HG02943 (cell line): ENCODE measurements at regions not wholly inside any gene's neighbourhood (a gene's known extent, or its start where the extent isn't known, plus 50 kb on each side); places are given as distances from the start of the nearest gene placed in this dataset.
"Not testable (repeated sequence)": the region's sequence is repeated elsewhere in the genome, so short reads cannot be mapped to it uniquely, and the experiment has no call there.

ENCODE experiments used
- ATAC-seq: cut with Tn5 transposase; IDR thresholded peaks from one replicate; pipeline ENCODE4 v1.9.1; 2021; ENCODE audit warnings: mild to moderate bottlenecking, low read depth, moderate library complexity; ENCODE audit not compliant: unreplicated experiment

- ATAC-seq: no peak
Measured at GRCh38 chr15:38796589-38796988, 232.0 kb upstream of the RASGRP1 start.

DNA sequence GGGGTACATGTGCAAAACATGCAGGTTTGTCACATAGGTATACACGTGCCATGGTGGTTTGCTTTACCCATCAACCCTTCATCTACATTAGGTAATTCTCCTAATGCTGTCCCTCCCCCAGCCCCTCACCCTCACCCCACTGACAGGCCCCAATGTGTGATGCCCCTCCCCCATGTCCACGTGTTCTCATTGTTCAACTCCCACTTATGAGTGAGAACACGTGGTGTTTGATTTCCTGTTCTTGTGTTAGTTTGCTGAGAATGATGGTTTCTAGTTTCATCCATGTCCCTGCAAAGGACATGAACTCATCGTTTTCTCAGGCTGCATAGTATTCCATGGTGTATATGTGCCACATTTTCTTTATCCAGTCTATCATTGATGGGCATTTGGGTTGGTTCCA is 232.9 kb upstream of the RASGRP1 start:
- not testable (repeated sequence) for ATAC-seq

DNA sequence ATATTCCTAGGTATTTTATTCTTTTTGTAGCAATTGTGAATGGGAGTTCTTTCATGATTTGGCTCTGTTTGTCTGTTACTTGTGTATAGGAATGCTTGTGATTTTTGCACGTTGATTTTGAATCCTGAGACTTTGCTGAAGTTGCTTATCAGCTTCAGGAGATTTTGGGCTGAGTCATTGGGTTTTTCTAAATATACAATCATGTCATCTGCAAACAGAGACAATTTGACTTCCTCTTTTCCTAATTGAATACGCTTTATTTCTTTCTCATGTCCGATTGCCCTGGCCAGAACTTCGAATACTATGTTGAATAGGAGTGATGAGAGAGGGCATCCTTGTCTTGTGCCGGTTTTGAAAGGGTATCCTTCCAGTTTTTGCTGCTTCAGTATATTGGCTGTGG is 234.6 kb upstream of the RASGRP1 start:
- not testable (repeated sequence) for ATAC-seq

DNA sequence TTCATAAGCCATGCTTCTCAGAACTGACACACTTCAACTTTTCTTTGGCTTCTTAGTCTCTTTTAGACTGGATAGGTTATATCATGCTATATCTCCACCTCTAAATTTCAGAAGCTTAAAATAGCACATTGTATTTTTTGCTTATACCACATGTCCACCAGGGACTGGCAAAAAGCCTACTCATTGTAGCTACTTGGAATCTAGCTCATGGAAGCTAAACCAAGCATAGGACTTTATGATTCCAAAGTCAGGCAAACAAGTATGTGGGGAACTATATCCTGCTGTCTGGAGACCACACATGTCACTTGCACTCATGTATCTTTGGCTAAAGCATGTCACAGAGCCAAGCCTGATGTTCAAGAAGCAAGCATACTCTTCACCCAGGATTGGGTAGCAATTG is 245.0 kb upstream of the RASGRP1 start:
- ATAC-seq: no peak

- no peak for ATAC-seq
Measured at GRCh38 chr15:38810686-38811085, 246.1 kb upstream of the RASGRP1 start.

DNA sequence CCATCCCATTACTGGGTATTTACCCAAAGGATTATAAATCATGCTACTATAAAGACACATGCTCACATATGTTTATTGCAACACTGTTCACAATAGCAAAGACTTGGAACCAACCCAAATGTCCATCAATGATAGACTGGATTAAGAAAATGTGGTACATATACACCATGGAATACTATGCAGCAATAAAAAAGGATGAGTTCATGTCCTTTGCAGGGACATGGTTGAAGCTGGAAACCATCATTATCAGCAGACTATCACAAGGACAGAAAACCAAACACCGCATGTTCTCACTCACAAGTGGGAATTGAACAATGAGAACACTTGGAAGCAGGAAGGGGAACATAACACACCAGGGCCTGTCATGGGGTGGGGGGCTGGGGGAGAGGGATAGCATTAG is 249.6 kb upstream of the RASGRP1 start:
- ATAC-seq: not testable (repeated sequence)

DNA sequence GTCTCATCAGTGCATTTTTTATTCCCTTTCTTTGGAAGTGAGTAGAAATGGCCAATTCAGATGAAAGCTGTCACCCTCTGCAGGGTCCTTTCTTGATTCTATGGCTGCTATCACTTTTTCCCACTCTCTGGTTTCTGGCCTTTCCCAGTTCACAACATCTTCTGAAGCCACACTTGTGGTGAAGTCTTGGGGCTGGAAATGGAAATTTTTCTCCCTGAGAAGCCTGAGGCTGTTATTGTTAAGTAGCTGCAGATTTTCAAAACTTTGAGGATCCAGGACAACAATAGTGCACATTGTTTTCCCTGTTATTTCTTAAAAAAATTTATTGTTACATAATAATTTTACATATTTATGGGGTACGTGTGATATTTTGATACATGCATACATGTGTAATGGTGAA is 250.3 kb upstream of the RASGRP1 start:
- ATAC-seq: no peak

DNA sequence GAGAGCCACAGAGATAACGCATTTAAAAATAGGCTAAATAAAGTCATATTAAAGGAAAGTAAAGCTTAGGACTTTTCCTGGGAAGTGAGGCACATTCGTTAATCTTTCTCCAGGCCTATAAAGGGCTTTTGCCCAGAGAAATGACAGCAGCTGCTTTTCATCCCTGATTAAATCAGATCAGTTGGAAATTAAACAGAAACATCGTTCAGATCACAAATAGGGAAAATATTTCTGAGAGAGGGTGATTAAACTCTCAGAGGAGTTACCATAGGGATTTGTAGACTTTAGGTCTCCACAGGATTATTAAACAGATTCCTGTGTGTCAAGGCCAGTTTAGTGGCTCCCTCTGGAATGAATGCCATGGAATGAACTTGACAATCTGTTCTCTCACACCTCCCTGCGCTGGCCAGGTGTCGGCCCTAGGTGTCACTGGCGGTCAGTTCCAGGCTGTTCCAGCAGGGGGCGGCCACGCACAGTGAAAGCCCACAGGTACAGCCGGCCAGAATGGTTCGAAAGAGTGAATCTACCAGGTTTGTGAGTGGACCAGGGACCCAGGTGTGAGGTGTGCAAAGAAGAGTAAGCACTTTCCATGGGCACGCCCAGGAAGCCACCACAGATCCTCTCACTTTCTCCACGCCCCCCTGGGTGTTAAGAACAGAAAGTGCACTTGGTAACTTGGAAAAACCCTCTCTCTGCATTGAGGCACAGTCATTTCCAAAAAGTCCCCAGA is 253.0 kb upstream of the RASGRP1 start:
- ATAC-seq: peak; percentile 85

GRCh38 chr15:38818157-38818790 is 253.7 kb upstream of the RASGRP1 start:
- ATAC-seq: peak; percentile 23

DNA sequence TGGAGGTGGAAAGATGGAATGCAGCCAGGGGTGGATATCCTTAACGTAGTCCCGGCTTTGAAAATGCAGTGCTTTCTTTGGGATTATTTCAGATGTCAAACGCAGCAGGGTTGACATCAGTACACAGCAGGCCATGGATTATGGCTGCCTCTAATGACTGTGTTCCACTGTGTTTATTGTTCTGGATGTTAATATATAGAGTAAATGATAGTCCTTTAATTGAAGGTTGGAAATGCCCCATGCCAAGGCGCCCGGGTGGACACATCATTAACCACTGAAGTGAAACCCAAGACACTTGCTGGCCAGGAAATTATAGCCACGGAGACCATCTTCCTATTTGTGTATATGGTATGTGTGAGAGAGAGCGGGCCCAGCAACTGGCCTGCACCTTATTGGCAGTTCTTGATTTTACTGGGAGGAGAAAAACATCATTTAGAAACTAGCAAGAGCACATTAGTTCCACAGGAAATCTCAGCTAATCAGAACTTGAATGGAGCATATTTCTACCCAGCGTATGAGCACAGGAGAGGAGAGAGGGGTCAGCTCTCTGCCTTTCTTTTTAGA is 254.9 kb upstream of the RASGRP1 start:
- ATAC-seq: no peak

- ATAC-seq: no peak
Measured at GRCh38 chr15:38823263-38823662, 258.6 kb upstream of the RASGRP1 start.

- ATAC-seq: no peak
Measured at GRCh38 chr15:38824719-38825118, 260.1 kb upstream of the RASGRP1 start.

GRCh38 chr15:38826880-38827279 is 262.3 kb upstream of the RASGRP1 start:
- no peak for ATAC-seq

- ATAC-seq: no peak
Measured at GRCh38 chr15:38828031-38828532, 263.5 kb upstream of the RASGRP1 start.

GRCh38 chr15:38829086-38829485 is 264.5 kb upstream of the RASGRP1 start:
- no peak for ATAC-seq

GRCh38 chr15:38842226-38842625 is 277.6 kb upstream of the RASGRP1 start:
- no peak for ATAC-seq

DNA sequence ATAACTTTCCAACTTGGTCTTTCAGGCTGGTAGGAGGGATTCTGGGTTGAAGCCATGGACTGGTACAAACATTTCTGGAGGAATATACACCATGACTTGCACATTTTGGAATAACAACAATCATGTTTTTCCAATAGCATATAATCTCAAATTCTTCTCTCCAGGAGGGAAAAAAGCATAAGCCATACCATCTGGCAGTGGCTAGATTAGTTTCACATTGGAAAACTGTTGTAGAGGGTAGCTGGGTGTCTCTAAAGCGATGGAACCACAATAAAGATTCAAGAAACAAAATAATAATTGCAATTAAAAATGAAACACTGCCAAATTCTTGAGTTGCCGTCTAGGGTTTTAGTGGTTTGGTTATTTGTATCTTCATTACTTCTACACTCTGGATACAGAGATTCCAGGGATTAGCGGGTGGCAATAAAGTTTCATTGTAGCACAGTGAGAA is 278.5 kb upstream of the RASGRP1 start:
- ATAC-seq: no peak

DNA sequence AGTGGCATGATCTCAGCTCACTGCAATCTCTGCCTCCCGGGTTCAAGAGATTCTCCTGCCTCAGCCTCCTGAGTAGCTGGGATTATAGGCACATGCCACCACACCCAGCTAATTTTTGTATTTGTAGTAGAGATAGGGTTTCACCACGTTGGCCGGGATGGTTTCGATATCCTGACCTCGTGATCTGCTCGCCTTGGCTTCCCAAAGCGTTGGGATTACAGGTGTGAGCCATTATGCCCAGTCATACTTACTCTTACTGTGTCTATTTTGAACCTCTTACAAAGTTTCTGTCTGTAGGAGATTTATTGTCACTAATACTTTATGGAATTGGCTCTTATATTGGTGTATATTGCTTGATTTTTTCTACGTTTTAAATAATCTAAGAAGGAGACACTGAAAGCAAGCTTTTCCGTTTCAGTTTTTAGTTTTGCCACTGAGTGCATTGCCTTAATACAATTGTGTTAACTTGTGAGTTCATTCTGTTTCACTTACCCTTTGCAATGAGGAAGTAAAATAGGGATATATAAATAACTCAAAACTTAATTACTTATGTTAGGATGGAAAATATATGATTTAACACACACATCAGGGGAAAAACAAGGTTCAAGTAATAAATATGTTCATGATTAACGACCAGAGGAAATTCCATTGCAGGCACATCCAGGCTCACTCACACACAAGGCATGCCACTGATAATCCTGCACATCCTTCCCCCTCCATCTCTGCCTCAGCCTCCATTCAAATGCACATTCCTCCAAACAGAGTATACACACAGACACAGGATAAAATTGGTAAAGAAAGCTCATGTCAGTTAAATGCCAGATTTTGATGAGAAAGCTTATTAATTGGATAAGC is 279.3 kb upstream of the RASGRP1 start:
- no peak for ATAC-seq

DNA sequence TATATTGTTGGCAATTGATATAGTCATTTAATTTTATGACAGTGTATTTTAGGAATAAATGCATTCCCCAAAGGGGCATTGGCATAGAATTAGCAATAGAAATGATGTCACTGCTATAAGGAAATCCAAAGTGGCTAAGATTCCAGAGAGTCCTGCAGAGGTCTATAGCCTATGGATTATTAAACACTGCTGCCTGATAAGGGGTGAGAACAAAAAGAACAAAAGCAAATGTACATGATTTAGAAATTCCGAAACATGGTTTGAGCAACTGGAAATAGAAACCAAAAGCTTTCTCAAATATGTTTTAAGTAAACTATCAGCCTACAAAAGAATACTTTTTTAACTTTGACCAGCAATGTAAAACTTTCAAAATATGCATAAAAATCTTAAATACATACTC is 280.1 kb upstream of the RASGRP1 start:
- no peak for ATAC-seq

- no peak for ATAC-seq
Measured at GRCh38 chr15:38846346-38846745, 281.7 kb upstream of the RASGRP1 start.

DNA sequence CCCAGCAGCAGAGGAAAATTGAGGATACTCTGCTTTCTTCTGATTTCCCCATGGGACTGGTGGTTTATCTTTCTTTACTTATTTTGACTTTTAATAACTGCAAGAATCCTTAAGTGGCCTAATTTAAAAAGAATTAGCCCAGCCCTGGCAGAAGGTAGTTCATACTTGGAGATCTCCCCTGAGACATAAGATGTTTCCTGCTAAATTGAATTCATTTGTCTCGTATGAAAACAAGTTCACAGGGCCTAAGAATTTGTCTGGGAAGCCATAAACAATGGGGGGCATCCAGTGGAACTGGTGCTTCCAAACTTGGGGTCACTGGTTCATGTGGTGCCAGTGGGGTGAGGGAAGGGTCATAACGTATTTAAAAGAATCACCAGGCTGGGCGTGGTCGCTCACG is 283.1 kb upstream of the RASGRP1 start:
- ATAC-seq: no peak
